ENCODE measurements at regions not wholly inside any gene's neighbourhood (a gene's known extent, or its start where the extent isn't known, plus 50 kb on each side); places are given as distances from the start of the nearest gene placed in this dataset.
A peak's percentile ranks its signal among the peaks of the same experiment; 100 is the strongest.

DNA sequence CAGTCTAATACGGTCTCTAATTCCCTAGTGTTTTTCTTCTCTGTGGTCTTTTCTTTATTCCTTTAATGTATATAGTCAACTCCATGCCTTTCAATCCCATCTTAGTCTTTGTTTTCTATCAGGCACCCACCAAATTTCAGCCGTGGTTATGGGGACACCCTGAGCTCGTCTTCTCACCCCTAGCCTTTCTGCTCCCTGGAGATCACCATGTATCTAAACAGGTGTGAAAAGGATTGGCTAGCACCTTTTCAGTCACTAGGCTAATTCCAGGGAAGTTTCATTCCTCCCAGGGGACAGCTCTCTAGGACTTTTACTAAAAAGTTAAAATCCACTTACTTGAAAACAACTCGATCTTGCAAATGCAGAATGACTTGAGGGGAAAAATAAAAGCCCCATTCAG lies 291.3 kb downstream of the ETNK1 start:
- DNase-seq = no peak

DNA sequence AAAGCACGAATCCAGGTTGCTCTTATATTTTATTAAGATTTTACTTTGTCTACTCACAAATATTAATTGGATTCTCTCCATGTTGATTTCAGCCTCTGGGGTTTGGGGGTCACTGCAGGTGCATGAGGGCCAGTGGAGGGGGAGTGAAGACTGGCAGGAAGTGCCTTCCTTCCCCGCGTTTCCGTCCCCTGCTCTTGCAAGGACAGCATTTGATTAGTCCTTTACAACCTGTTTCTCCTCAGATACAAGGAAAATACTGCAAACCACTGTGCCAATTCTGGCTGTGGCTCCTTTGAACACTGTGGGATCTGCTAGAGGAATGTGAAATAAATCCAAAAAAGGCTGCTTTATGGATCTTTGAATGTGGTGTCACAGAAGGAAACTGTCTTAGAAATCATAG lies 291.8 kb downstream of the ETNK1 start:
- no peak for DNase-seq

DNA sequence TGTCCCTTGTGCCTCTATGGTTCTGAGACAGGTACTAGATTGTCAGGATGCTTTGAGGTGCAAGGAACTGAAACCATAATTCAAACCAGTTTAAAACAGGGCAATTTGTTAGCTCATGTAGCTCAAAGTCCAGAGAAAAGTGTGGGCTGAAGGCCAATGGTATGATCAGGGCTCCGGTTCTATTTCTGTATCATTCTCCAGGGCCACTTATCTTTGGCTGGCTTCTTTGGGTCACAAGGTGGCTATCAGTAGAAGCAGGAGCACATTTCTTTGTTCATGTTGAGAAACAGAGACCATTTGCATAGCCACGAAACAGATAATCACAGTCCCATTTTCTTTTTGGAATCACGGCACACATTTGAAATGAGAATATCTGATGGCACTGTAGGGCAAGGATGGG lies 294.9 kb downstream of the ETNK1 start:
- DNase-seq = no peak

DNA sequence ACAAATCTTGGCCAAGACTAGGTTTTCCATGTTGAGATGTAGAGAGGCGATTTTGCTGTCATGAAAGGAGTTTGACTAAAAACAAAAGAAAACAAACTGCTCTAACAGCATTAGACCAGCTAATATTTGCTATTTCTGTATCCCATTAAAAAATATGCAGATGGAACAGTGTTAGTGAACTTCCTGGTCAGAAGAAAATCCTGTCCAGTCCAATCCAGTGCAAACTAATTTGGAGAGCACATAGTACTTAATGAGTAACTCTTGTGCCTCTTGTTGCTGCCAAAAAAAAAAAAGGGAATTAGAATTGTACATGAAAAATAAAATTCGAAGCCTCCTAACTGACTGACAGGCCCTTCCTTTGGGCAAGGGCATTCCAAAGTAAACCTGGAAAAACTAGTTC lies 298.8 kb downstream of the ETNK1 start:
- no peak for DNase-seq

DNA sequence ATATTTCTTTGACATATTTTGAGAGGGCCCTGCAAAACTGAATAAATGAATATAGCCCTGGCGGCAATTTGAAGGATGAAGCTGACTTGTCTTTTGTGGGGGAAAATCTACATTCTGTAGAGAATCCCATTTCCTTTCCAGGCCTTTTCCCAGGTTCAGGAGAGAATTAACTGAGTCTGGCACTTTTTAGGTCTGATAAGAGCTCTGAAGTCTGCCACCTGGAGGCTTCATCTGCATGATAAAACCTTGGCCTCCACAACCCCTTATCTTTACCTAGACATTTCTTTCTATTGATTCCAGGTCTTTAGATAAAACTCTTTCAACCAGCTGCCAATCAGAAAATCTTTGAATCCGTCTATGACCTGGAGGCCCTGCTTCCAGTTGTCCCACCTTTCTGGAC lies 299.4 kb downstream of the ETNK1 start:
- no peak for DNase-seq

DNA sequence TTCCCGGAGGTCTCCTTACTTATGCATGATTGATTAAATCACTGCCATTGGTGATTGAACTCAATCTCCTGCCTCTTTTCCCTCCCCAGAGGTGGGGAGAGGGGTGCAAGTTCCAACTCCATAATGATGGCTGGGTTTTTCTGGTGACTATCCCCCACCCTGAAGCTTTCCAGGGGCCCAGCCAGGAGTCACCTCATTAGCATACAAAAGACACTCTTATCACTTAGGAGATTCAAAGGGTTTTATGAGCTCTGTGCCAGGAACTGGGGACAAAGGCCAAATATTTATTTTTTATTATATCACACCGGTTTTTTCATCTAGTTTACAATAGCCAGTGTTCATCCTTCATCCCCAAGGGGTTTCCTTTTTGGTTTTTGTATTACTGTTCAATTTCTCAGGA lies 300.7 kb downstream of the ETNK1 start:
- DNase-seq = no peak

DNA sequence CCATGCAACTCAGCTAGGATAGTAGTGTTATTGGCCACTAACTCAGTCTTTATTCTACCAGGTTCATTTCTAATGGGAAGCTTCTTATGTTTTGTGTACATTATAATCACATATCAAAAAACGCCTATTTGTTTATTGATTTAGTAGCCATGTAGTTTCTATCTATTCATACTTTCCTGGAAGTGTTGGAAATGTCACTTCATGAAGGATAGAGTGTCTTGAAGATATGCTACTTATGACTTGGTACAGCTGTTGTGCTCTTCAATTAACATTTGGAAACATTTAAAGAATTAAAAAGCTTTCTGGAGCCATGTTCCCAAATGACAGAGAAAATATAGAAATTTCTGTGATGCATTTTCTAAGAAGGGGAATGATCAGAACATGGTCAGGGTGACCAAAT lies 307.5 kb downstream of the ETNK1 start:
- no peak for DNase-seq

DNA sequence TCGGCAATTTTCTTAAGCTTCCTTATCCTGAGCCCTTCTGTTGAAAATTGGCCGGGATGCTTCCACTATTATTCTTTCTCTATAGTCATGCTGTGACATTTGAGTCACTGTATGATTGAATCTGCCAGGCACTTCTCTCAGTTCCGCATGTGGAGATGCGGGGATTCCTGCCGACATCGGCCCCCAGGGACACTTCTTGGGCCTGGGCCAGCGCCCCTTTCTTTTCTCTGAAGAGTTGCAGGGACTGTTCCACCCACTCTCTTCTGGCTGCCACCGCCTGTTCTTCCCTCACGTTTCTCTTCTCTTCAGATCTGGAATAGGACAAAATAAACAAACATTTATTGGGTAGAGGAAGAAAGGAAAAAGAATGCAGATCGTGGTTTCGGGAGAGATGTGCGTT lies 310.1 kb downstream of the ETNK1 start:
- DNase-seq = no peak

DNA sequence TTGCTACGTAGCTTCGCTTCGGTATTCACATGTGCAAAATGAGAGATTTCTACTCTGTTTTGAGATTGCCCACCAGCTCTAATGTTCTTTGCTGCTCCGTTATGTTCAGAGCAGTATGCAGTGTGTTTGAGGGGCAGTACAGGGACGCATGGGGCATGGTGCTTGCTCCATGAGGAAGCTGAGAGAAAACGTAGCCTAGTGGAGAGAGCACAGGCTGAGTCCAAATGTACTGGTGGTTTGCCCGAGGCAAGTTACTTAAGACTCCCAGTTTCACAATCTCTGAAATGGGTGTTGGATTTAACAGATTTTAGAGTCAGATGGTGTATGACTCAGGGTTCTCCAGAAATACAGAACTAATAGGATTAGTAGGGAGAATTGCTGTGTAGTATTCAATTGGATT lies 310.5 kb downstream of the ETNK1 start:
- DNase-seq = no peak

DNA sequence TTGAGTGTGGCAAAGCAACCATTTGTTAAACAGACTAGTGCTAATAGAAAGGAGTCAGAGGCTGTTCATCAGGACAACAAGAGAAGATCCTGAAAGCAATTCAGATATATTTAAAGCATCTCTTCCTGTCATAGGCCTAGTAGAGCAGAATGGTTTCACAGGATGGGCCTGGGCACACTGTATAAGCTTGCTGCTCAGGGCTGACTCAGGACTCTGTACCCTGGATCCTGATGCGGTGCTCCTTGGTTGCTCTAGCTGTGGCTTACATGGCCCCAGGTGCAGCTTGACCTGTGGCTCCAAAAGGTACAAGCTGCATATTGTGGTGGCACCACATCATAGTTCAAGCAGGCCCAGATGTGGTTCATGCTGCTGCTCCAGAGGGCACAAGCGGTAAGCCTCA lies 313.4 kb downstream of the ETNK1 start:
- DNase-seq = no peak

DNA sequence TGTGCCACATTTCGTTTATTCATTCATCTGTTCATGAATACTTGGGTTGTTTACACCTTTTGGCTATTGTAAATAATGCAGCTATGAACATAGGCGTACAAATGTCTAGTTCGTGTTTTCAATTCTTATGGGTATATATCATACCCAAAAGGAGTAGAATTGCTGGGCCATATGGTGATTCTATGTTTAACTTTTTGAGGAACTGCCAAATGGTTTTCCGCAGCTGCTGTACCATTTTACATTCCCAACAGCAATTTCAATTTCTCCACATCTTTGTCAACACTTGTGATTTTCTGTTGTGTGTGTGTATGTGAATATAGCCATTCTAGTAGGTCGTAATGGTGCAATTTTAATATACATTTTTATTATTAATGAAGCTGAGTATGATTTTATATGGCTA lies 326.2 kb downstream of the ETNK1 start:
- DNase-seq = no peak

DNA sequence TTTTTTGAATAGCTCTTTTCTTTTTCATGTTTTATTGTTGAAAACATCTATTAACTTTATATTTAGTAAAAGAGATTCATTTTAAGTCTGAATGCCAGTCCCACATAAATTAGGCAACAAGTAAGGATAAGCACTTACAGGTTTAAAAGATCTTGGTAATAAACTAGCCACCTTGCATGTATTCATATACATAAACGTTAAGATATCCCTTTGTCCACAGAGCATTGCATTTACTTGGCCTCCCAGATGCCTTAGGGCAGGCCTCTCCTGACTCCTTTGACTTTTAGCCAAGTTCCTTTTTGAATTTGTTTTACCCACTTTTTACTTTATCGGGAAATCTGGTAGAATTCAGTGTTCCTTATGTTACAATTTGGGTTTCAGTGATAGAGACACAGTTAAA lies 331.7 kb downstream of the ETNK1 start:
- DNase-seq = no peak

DNA sequence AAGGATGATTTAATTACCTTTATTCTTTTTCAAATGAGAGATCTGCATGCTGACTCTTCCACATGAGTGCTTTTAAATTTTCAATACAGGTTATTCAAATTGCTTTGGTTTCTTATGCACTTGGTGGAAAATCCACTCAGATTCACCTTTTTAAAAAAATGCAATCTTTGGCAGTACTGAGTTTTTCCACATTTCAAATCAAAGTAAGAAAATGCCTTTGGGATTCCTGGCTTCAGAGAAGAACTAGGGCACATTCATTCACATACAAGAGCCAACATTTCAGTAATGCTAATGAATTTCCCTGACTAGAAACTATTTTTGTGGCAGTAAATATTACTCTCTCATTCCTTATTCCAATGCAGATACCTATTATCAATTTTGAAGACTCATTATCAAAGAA lies 342.2 kb downstream of the ETNK1 start:
- no peak for DNase-seq

DNA sequence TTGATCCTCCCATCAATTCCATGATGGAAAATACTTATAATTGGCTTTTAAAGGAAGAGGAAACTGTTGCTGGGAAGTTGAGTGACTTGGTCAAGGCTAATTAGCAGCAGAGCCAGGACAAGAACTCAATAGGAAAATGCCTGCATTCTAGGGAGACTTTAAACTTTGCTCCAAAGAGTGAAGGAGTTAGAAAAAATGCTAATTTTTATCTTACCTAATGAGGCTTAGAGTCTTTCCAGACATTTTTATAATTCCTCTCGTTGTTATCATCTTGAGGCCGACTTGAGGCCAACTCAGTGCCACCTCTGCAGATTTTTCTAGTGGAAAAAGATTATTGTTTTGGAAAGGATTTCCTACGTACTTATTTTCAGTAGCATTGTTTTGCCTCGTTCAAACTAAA lies 344.6 kb downstream of the ETNK1 start:
- no peak for DNase-seq

DNA sequence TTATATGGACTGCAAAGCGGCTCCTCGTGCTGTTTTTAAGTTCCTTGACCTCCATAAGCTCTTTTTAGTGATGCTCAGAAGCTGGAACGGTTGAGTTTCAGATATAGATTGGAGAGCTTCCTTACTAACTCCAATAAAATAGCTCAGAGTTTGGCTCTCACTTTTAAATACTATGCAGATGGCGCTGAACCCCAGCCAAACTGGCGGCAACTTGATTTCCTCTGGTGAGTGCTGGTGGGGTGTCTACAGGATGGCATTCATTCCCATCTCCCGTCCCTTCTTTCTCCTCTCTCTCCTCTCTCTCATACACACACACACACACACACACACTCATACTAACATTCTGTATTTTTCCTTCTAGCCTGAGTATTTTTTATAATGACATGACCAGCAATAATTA lies 346.3 kb downstream of the ETNK1 start:
- DNase-seq = no peak

DNA sequence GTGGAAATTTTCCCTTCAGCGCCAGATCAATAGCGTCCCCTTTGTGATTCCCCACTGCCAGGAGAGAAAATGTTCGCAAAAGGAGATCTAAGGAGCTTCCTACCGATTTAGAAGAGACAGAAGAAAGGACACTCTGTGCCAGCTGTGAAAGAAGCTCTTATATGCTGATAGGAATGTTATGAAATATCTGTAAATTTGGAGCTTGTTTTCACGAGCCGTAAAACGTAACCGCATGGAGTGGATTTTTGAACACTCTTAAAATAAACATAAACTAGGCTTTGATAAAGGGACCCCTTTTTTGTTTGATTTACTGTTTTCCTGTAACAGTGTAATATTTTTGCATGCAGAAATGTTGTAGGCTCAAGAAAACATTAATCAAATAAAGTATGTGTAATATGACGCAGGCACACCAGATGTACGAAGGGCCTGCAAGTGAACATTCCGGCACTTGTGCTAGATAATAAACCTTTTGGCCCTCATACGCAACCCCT lies 346.8 kb downstream of the ETNK1 start:
- no peak for DNase-seq

DNA sequence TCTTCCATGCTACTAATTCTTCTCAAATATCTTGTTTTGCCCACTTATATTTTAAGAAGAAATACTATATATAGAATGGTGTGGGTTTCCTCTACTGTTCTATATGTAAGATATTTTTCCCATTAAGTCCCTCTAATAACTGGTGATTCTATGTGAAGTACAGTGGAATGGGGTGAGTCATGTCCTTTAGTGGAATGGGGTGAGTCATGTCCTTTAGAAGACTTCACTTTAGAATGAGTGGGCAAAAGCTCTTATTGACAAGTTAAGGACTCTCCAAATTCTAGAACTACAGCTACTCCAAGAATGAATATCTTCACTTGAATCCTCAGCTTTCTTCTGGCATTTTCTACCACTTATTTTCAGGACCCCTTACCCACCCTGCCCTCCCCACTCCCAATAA lies 349.9 kb downstream of the ETNK1 start:
- DNase-seq = peak; percentile 93

DNA sequence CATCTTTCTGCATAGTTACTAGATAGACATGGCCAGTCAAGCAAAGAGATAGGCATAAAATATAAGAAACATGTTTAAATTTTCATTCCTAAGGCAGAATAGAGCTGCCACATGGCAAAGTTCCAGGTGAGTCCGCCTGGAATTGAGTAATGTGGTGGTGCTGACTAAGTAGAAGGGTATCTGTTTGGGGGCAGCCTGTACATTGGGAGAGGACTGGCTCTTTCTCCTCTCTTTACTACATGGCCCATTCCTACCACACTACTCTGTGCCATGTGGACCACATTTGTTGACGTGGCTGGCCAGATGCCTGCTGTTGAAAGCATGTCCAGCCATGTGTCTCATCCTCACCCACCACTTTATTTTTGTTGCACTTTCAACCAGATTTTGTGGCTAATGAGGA lies 354.0 kb downstream of the ETNK1 start:
- DNase-seq = no peak

DNA sequence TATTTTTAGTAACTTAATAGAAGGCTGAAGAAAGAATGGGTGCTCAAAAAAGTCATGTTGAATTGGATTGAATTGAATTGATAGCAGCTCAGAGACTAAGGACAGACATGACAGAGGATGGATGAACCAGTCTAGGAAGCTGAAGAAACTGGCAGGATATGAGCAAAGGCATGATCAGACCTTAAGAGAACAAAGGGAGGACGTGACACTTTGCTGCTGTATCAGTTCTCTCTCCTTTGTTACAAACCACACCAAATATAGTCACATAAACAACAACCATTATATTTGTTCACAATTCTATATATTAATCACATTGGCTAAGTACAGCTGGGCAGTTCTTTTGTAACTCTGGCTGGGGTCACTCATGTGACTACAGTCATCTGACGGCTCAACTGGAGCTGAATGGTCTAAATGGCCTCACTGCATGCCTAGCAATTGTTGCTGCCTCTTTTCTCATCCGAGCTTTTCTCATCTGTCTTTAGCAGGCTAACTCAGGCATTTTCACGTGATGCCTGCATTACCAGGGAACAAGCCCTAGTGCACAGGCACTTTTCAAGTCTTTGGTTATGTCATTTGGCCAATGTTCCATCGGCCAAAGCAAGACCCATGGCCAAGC lies 355.0 kb downstream of the ETNK1 start:
- DNase-seq = no peak

DNA sequence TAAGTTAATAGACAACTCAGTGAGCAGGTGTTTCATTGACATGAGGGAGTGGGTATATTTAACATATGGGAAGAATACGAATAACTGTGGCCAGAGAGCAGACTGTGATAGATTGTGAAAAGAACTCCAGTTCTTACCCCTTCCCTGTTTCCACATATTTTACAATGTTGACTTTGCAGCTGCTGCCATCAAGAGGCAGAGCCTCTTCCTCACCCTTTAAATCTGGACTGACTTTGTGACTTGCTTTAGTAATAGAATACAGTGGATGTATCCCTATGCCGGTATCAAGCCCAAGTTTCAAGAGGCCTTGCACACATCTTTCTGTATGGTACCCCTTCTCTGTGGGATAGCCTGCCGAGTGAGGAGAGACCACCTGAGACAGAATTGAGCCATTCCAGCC lies 356.7 kb downstream of the ETNK1 start:
- peak; percentile 44 for DNase-seq

DNA sequence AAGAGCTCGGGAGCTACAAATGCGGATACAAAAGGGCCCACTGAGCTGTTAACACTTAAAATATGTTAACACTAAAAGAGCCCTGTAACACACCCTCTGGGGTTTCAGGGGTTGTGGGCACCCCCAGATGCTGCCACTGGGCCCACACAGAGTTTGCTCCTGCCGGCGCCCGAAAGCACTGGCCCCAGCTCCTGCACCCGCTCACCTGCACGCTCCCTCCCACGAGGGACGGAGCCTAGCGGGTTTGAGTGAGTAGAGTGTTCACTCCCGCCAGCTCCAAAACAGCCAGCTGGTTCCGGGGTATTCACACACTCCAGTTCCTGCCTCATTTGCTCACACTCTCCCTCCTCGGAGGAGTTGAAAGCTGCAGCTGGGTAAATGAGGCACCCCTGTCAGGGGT lies 357.7 kb downstream of the ETNK1 start:
- DNase-seq = no peak

DNA sequence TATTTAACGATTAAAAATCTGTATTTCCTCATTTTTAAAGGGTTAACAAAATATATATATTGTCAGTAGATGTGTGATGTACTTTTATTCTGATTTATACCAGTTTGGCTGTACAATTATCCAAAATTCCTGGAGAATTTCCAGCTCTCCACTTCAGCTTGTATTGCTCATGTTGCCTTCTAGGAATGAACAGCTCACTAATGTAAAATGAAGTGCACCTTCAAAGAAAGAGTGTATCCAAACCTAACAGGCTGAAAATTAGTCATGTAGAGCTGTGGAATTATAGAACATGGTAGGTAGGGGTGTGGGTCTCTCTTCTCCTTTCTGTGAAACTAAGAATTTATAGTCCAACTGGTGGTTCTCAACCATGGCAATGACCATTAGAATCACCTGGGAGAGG lies 362.0 kb downstream of the ETNK1 start:
- DNase-seq = no peak

DNA sequence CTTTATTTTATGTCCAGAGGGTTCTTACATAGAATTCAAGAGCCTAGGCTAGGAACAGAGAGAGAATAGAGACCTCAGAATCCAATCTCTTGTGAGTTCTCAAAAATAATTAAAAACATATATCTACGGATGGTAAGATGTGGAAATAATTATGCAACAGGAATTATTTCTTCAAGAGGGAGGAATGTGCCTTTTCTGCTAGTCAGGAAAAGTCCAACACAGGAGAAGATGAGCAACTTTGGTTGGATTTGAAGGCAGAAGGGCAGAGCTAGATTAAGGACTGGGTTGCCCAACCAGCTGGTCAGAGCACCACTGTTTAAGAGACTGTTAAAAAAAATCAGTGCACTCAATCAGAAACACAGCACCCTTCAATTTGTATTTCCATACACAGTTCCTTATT lies 365.5 kb downstream of the ETNK1 start:
- DNase-seq = no peak

DNA sequence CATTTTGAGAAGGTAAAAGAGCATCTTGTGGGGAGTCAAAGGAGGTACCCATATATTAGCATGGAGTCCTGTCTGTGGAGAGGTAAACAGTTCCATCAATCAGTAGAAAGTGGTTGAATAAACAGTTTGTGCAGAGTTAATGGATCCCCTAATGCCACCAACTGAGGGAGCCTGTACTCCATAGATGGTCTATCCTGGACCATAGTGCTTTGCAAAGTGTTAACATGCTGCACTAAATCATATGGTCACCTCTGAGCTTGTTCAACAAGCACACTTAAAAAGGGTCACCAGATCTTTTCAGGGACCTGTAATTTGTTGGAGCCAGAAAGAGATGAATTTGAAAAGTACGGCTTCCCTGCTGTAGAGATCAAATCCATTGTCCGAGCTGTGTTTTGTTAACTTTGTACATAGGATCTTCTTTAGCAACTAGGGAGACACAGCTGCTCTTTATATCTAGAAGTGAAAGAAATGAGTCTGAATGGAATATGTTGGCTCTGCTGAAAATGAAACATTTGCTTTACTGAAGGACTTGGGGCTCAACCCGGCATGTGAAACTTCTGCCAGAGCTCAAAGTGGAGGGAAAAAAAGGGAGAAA lies 366.4 kb downstream of the ETNK1 start:
- no peak for DNase-seq

DNA sequence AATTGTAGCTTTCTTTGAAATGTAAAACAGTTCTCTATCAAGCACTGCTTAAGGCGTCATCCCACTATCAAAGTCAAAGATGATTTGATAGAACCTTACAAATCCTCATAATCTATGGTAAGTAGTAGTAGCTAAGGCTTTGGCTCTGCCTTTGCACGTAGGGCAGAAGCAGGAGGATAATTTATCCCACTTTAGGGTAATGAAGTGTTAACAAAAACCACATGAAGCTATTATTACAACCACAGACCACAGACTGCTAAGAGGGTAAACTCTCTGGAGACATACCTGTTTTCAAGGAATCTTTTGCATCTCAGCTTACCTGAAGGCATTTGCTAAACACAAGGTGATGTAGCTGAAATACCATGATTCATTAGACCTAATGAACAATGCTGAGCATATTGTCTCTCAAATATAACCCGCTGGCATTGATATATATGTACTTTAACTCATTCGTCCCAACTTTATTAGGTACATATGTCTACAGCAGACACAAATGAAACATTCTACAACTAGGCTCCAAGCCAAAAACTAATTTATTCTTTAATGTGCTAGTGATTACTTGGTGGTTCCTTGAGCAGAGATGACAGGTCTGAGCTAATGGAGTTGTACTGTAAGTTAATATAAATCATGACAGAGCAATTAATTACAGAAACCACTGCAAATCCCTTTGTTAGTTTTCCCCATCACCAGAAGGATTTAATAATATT lies 368.8 kb downstream of the ETNK1 start:
- DNase-seq = no peak

Measured in DMS53 (cell line).